ENCODE measurements at regions not wholly inside any gene's neighbourhood (a gene's known extent, or its start where the extent isn't known, plus 50 kb on each side); places are given as distances from the start of the nearest gene placed in this dataset.

DNA sequence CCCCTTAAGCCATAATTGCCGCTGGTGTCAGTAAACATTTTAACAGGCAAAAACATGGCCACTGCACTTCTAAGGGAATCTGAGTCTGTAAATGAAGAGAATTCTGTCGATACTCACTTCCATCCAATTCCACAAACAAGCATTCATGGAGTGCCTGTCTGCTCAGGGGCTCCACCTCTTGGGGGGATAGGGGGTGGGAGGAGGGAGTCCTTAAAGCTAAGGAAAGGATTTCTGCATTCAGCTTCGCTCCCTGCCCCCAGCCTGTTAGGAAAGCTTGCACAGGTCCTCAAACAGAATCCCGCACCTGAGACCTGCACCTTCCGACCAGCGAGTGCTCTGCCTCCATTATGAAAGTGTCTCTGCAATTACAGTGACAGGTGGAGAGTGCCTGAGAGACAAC, 130.2 kb upstream of the KIT start:
- no peak for TF ChIP-seq ARNTL (CRISPR knock-in tag; IDR thresholded peaks at IDR 0.05; ENCODE audit: borderline replicate concordance, low read depth)
- TF ChIP-seq CSDC2 (CRISPR knock-in tag; IDR thresholded peaks at IDR 0.05) = no peak
- no peak for TF ChIP-seq OSR1 (CRISPR knock-in tag; IDR thresholded peaks at IDR 0.05)
- TF ChIP-seq ZNF8 (CRISPR knock-in tag; IDR thresholded peaks at IDR 0.05) = no peak
- no peak for TF ChIP-seq TCF4 (CRISPR knock-in tag; IDR thresholded peaks at IDR 0.05; ENCODE audit: borderline replicate concordance)
- no peak for TF ChIP-seq ZFP3 (CRISPR knock-in tag; IDR thresholded peaks at IDR 0.05)
- TF ChIP-seq PPARA (CRISPR knock-in tag; IDR thresholded peaks at IDR 0.05; ENCODE audit: borderline replicate concordance) = no peak
- no peak for TF ChIP-seq ESRRG (CRISPR knock-in tag; IDR thresholded peaks at IDR 0.05)
- TF ChIP-seq, protein P1, sequence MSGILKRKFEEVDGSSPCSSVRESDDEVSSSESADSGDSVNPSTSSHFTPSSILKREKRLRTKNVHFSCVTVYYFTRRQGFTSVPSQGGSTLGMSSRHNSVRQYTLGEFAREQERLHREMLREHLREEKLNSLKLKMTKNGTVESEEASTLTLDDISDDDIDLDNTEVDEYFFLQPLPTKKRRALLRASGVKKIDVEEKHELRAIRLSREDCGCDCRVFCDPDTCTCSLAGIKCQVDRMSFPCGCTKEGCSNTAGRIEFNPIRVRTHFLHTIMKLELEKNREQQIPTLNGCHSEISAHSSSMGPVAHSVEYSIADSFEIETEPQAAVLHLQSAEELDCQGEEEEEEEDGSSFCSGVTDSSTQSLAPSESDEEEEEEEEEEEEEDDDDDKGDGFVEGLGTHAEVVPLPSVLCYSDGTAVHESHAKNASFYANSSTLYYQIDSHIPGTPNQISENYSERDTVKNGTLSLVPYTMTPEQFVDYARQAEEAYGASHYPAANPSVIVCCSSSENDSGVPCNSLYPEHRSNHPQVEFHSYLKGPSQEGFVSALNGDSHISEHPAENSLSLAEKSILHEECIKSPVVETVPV (CRISPR knock-in tag; IDR thresholded peaks at IDR 0.05) = no peak
- TF ChIP-seq, protein P2, sequence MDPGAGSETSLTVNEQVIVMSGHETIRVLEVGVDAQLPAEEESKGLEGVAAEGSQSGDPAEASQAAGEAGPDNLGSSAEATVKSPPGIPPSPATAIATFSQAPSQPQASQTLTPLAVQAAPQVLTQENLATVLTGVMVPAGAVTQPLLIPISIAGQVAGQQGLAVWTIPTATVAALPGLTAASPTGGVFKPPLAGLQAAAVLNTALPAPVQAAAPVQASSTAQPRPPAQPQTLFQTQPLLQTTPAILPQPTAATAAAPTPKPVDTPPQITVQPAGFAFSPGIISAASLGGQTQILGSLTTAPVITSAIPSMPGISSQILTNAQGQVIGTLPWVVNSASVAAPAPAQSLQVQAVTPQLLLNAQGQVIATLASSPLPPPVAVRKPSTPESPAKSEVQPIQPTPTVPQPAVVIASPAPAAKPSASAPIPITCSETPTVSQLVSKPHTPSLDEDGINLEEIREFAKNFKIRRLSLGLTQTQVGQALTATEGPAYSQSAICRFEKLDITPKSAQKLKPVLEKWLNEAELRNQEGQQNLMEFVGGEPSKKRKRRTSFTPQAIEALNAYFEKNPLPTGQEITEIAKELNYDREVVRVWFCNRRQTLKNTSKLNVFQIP (CRISPR knock-in tag; IDR thresholded peaks at IDR 0.05; ENCODE audit: borderline replicate concordance, low read depth) = no peak
- TF ChIP-seq, protein P3, sequence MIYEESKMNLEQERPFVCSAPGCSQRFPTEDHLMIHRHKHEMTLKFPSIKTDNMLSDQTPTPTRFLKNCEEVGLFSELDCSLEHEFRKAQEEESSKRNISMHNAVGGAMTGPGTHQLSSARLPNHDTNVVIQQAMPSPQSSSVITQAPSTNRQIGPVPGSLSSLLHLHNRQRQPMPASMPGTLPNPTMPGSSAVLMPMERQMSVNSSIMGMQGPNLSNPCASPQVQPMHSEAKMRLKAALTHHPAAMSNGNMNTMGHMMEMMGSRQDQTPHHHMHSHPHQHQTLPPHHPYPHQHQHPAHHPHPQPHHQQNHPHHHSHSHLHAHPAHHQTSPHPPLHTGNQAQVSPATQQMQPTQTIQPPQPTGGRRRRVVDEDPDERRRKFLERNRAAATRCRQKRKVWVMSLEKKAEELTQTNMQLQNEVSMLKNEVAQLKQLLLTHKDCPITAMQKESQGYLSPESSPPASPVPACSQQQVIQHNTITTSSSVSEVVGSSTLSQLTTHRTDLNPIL (CRISPR knock-in tag; IDR thresholded peaks at IDR 0.05; ENCODE audit: low read depth) = no peak
- TF ChIP-seq SNAI2 (CRISPR knock-in tag; IDR thresholded peaks at IDR 0.05) = no peak
- TF ChIP-seq GLIS3 (CRISPR knock-in tag; IDR thresholded peaks at IDR 0.05) = no peak
- TF ChIP-seq ISL1 (CRISPR knock-in tag; IDR thresholded peaks at IDR 0.05) = no peak
- TF ChIP-seq, protein P4, sequence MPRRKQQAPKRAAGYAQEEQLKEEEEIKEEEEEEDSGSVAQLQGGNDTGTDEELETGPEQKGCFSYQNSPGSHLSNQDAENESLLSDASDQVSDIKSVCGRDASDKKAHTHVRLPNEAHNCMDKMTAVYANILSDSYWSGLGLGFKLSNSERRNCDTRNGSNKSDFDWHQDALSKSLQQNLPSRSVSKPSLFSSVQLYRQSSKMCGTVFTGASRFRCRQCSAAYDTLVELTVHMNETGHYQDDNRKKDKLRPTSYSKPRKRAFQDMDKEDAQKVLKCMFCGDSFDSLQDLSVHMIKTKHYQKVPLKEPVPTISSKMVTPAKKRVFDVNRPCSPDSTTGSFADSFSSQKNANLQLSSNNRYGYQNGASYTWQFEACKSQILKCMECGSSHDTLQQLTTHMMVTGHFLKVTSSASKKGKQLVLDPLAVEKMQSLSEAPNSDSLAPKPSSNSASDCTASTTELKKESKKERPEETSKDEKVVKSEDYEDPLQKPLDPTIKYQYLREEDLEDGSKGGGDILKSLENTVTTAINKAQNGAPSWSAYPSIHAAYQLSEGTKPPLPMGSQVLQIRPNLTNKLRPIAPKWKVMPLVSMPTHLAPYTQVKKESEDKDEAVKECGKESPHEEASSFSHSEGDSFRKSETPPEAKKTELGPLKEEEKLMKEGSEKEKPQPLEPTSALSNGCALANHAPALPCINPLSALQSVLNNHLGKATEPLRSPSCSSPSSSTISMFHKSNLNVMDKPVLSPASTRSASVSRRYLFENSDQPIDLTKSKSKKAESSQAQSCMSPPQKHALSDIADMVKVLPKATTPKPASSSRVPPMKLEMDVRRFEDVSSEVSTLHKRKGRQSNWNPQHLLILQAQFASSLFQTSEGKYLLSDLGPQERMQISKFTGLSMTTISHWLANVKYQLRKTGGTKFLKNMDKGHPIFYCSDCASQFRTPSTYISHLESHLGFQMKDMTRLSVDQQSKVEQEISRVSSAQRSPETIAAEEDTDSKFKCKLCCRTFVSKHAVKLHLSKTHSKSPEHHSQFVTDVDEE (CRISPR knock-in tag; IDR thresholded peaks at IDR 0.05) = no peak
- no peak for TF ChIP-seq ZFP30 (CRISPR knock-in tag; IDR thresholded peaks at IDR 0.05)
- TF ChIP-seq ZNF70 (CRISPR knock-in tag; IDR thresholded peaks at IDR 0.05) = no peak
- no peak for ATAC-seq

DNA sequence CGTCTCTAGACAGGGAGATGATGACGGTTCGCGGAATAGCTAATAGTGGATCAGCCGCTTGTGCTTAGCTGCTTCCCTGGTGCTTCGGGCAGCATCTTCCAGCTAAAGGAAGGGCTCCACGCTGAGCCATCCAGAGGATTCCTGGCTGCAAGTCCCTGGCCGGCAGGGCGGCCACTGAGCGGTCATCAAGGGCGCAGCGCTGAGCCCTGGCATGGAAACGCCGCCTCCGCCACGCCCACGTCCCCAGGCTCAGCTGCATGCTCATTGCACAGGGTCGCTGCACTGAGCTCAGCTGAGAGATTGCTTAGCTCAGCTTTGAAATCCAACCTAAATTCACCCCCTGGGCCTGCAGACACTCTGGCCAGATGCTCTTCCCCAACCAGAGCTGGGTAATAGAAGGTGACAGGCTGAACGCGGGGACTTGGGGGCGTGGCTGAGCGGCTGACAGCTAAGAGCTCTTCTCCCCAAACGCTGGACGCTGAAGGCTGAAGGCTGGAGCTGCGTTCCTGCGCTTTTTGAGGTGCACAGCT, 118.2 kb upstream of the KIT start:
- ATAC-seq = peak; percentile 96
- TF ChIP-seq CSDC2 (CRISPR knock-in tag; IDR thresholded peaks at IDR 0.05) (no peak), TCF4 (CRISPR knock-in tag; IDR thresholded peaks at IDR 0.05; ENCODE audit: borderline replicate concordance) (peak; percentile 59; the same call in 1 of the 2 replicates), ZFP30 (CRISPR knock-in tag; IDR thresholded peaks at IDR 0.05) (no peak), ZFP3 (CRISPR knock-in tag; IDR thresholded peaks at IDR 0.05) (no peak), ZC3H10 (CRISPR knock-in tag; IDR thresholded peaks at IDR 0.05) (no peak), ZNF8 (CRISPR knock-in tag; IDR thresholded peaks at IDR 0.05) (peak; percentile 82)
- TF ChIP-seq, protein P4 (CRISPR knock-in tag; IDR thresholded peaks at IDR 0.05) = no peak; the same call in 1 of the 2 replicates
- TF ChIP-seq, protein P3 (CRISPR knock-in tag; IDR thresholded peaks at IDR 0.05; ENCODE audit: low read depth) = no peak

Data from SK-N-SH treated with all-trans-retinoic acid at 6 μM for 48 hours (cell line).